NCI-H82 treated with DMSO at 0.1 percent for 48 hours (cell line): ENCODE measurements at regions not wholly inside any gene's neighbourhood (a gene's known extent, or its start where the extent isn't known, plus 50 kb on each side); places are given as distances from the start of the nearest gene placed in this dataset.
A peak's percentile ranks its signal among the peaks of the same experiment; 100 is the strongest.

ENCODE experiments used
- DNase-seq: peaks from one replicate; lab custom pipeline; 2025; ENCODE audit not compliant: unreplicated experiment; lab: John Stamatoyannopoulos, UW

GRCh38 chr14:81946834-81947798 is 413.5 kb upstream of the SEL1L start:
- peak; percentile 27 for DNase-seq

- DNase-seq: no peak
Measured at GRCh38 chr14:81952917-81953316, 419.3 kb upstream of the SEL1L start.

GRCh38 chr14:81953419-81953818 is 419.8 kb upstream of the SEL1L start:
- DNase-seq: peak; percentile 20

GRCh38 chr14:81955123-81955522 is 421.5 kb upstream of the SEL1L start:
- DNase-seq: no peak

GRCh38 chr14:81960781-81961180 is 427.1 kb upstream of the SEL1L start:
- no peak for DNase-seq

GRCh38 chr14:81963846-81964245 is 430.2 kb upstream of the SEL1L start:
- DNase-seq: no peak

DNA sequence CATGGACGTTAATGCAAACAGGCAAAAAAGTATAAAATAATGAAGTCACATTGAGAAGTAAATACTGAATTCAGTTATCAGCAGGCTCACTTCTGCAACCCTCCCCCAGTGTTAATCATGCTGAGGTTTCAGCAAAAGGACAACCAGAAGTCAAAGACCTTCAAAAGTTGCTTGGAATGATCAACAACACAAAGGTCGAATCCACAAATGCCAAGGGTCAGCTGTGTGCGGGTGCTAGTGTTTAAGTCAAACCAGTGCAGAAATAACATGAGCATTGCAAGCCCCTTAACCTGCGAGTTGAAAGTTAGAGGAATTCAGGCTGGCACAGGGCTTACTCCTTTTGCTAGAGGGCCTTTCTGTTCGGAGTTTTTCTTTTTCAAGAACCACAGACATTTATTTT is 436.7 kb upstream of the SEL1L start:
- no peak for DNase-seq

- DNase-seq: no peak
Measured at GRCh38 chr14:81971911-81972310, 438.3 kb upstream of the SEL1L start.

GRCh38 chr14:81972601-81973000 is 438.9 kb upstream of the SEL1L start:
- DNase-seq: no peak

- no peak for DNase-seq
Measured at GRCh38 chr14:81974543-81974942, 440.9 kb upstream of the SEL1L start.

GRCh38 chr14:81980601-81981306 is 447.1 kb upstream of the SEL1L start:
- DNase-seq: no peak

DNA sequence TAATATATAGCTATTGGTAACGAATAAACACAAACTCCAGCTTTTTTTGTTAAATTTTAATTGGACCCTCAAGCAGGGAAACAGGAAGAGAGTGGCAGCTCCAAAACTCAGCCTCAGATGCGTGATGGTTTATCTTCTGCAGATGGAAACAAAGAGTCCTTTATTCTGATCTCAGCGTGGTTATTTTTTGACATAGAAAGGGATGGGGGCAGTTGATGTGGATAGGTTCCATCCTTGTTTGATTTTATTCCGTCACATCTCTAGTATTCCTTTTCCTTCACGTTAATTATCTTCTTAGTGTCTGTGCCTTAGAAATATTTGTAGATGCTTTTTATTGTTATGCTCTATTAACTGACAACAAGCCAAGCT is 447.6 kb upstream of the SEL1L start:
- no peak for DNase-seq

DNA sequence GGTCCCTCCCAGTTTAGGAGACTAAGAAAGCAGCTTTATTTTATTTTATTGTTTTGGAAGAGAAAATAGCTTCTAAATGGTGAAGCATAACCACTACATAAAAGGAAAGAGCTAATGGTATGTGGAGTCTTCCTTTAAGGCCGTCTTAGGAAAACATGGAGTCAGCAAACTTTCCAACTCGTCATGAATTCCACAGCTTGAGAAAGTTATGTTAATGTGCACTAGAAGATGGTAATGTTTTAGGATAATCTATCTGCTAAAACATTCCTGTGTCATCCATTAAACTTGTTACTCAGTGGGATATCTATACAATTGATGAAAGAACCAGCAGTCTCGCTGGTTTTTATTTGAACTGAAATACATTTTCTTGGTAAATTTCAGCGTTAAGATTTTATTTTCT is 448.4 kb upstream of the SEL1L start:
- DNase-seq: no peak

- no peak for DNase-seq
Measured at GRCh38 chr14:81986005-81986404, 452.4 kb upstream of the SEL1L start.

DNA sequence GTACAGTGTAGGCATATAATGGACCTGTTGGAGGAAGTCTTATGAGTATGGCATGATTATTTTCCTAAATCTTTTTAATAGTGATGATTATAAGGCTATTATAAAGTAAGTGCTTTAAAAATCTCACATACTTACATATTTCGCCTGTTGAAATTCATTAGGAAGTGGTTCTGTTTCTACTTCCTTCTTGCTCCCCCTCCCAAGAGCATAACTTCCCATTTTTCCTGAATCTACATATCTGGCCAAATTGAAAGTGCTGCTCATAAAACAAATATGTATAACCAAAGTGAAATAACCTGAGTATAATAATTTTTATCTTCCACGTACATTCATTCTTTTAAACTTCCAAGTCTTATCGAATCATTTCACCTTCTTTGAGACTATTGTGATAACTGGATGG is 455.6 kb upstream of the SEL1L start:
- no peak for DNase-seq

- DNase-seq: no peak
Measured at GRCh38 chr14:81990312-81990761, 456.7 kb upstream of the SEL1L start.

DNA sequence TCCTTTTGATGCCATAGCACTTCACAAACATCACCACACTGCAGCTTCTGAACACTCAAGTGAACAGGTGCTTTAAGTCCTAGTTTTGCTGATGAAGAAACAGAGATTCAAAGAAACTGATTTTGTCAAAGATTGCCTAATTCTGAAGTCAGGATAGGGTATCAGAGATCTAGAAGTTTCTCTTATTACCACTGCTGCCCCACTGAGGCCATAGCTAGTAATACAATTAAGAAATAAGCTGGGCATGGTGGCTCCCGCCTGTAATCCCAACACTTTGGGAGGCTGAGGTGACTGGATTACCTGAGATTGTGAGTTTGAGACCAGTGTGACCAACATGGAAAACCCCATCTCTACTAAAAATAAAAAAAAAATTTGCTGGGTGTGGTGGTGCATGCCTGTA is 458.3 kb upstream of the SEL1L start:
- no peak for DNase-seq

- no peak for DNase-seq
Measured at GRCh38 chr14:81993432-81993831, 459.8 kb upstream of the SEL1L start.

- no peak for DNase-seq
Measured at GRCh38 chr14:82003426-82003825, 469.8 kb upstream of the SEL1L start.

DNA sequence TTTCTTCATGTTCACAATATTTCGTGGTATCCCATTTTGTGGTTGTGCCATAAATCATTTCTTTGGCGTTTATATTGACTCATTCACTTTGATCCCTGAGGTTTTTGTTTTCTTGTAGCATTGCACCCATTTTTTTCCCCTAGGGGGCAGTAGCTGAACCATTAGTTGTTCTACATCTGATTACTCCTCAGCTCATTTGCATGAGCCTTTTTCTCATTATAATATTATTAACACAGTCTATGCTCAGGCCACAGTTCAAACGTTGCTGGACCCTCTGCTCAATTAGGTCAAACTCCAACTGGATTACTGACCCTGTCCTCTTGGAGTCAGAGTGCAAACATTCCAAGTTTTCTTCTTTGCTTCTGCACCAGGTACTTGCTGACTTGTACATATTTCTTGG is 475.4 kb upstream of the SEL1L start:
- DNase-seq: no peak

GRCh38 chr14:82009993-82010392 is 476.3 kb upstream of the SEL1L start:
- no peak for DNase-seq

GRCh38 chr14:82011460-82011859 is 477.8 kb upstream of the SEL1L start:
- DNase-seq: no peak
